ENCODE measurements at regions not wholly inside any gene's neighbourhood (a gene's known extent, or its start where the extent isn't known, plus 50 kb on each side); places are given as distances from the start of the nearest gene placed in this dataset.

DNA sequence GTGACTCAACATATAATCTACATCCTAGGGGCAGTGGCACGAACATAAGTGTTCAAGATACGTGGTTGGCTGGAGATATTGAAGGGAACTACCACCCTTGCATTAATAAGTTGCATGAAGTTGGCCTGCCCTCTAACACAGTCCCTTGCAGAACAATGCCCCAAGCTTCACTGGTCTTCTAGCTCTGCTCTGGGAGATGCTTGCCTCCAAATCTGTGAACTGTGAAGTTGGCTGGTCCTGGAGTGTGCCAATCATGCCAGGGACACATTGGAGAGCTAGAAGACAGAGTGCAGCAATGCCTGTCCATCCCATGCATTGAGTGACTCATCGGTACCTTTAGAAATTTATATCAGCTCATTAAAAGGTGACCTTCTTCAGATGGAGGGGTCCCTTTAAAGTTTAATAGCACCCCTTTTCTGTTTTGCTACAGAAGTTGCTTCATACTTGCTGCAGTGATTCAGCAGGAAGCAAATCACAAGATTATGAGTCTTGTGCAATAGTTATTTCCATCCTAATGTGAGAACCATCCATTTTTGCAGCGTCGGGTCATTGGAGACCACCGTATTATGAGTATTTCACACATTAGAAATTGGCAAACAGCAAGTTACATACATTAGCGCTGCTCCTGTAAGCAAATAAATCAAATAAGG, 55.2 kb upstream of the KAZN start:
- no peaks in the 10 kb centered on the region for H3K36me3 ChIP-seq (ENCODE audit: control insufficient read depth in 2 of 3, insufficient read depth in 3 of 3, low read length in 3 of 3)
- FAIRE-seq, result no peak
- H3K4me1 ChIP-seq (ENCODE audit: control insufficient read depth in 2 of 3, insufficient read depth in 2 of 3, low read depth in 1 of 3, low read length in 3 of 3), result peaks cover 0 to 9% (median 3%) of the 10 kb centered on the region in 3 donors
- TF ChIP-seq, protein P1, sequence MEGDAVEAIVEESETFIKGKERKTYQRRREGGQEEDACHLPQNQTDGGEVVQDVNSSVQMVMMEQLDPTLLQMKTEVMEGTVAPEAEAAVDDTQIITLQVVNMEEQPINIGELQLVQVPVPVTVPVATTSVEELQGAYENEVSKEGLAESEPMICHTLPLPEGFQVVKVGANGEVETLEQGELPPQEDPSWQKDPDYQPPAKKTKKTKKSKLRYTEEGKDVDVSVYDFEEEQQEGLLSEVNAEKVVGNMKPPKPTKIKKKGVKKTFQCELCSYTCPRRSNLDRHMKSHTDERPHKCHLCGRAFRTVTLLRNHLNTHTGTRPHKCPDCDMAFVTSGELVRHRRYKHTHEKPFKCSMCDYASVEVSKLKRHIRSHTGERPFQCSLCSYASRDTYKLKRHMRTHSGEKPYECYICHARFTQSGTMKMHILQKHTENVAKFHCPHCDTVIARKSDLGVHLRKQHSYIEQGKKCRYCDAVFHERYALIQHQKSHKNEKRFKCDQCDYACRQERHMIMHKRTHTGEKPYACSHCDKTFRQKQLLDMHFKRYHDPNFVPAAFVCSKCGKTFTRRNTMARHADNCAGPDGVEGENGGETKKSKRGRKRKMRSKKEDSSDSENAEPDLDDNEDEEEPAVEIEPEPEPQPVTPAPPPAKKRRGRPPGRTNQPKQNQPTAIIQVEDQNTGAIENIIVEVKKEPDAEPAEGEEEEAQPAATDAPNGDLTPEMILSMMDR (IDR thresholded peaks at IDR 0.05; ENCODE audit: borderline replicate concordance, extremely low read depth, insufficient read depth), result no peak
- intact Hi-C loops (cut with DNase I), result no loop called here
- H3K27ac ChIP-seq (ENCODE audit: low read depth in 2 of 2, low read length in 2 of 2), result no peak overlapping the region
- no peak overlapping the region for H3K4me3 ChIP-seq (ENCODE audit: low read length in 3 of 3)
- H3K9me3 ChIP-seq (ENCODE audit: control insufficient read depth in 2 of 3, insufficient read depth in 1 of 3, low read length in 3 of 3), result no peaks in the 10 kb centered on the region
- no peaks in the 10 kb centered on the region for H3K27me3 ChIP-seq (ENCODE audit: control insufficient read depth, insufficient read depth, low read length)
- no peak for DNase-seq
- H3K9ac ChIP-seq (ENCODE audit: low read length in 3 of 3), result no peak overlapping the region

DNA sequence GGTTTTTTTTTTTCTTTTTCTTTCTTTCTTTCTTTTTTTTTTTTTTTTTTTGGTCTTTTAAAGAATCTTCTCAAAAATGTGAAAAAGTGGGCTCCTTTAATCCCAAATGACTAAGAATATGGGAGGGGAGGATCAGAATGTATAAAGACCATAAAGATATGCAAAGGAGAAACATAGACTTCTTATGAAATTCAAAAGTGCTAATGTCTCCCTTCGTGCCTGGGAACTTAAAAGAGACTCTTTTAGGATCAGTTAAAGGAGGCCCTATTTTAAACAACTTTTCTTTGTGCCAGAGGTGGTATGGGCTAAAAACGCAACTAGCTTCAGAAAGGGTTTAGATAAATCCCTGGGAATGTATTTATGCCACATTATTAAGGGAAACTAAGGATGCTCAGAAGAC, 54.2 kb upstream of the KAZN start:
- Histone ChIP-seq H3K9ac (ENCODE audit: low read length in 3 of 3) (no peak overlapping the region), H3K4me3 (ENCODE audit: low read length in 3 of 3) (no peak overlapping the region), H3K4me1 (ENCODE audit: control insufficient read depth in 2 of 3, insufficient read depth in 2 of 3, low read depth in 1 of 3, low read length in 3 of 3) (peaks cover 0 to 9% (median 4%) of the 10 kb centered on the region in 3 donors), H3K27ac (ENCODE audit: low read depth in 2 of 2, low read length in 2 of 2) (no peak overlapping the region), H3K36me3 (ENCODE audit: control insufficient read depth in 2 of 3, insufficient read depth in 3 of 3, low read length in 3 of 3) (no peaks in the 10 kb centered on the region), H3K27me3 (ENCODE audit: control insufficient read depth, insufficient read depth, low read length) (no peaks in the 10 kb centered on the region), H3K9me3 (ENCODE audit: control insufficient read depth in 2 of 3, insufficient read depth in 1 of 3, low read length in 3 of 3) (no peaks in the 10 kb centered on the region)
- no peak for DNase-seq
- FAIRE-seq, result peak; percentile 17
- intact Hi-C loops (cut with DNase I), result no loop called here
- TF ChIP-seq, protein P1 (IDR thresholded peaks at IDR 0.05; ENCODE audit: borderline replicate concordance, extremely low read depth, insufficient read depth), result no peak

DNA sequence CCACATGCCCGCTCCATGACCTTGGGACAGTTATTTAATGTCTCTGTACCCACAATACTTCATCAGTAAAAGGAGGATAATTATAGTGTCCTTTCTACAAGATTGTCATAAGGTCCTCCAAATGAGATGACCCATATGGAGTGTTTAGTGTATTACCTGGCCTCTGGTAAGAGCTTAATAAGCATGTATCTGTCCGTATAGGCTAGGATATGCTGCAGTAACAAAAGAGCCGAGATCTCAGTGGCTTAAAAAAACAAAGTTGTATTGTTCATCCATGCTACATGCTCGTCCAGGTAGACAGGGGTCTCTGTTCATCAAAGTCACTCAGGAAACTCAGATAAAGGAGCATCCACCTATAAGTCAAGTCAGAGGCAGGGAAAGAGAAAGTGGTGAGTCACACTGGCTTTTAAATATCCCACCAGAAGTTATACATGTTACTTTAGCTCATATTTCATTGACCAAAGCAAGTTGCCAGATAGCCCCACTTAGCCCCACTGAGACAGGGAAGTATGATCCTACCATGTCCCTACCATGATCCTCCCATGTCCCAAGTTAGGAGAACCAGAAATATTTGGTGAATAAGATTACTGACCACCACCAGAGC, 53.0 kb upstream of the KAZN start:
- Histone ChIP-seq H3K36me3 (ENCODE audit: control insufficient read depth in 2 of 3, insufficient read depth in 3 of 3, low read length in 3 of 3) (no peaks in the 10 kb centered on the region), H3K9ac (ENCODE audit: low read length in 3 of 3) (no peak overlapping the region), H3K4me3 (ENCODE audit: low read length in 3 of 3) (no peak overlapping the region), H3K4me1 (ENCODE audit: control insufficient read depth in 2 of 3, insufficient read depth in 2 of 3, low read depth in 1 of 3, low read length in 3 of 3) (peaks cover 0 to 4% (median 2%) of the 10 kb centered on the region in 3 donors), H3K9me3 (ENCODE audit: control insufficient read depth in 2 of 3, insufficient read depth in 1 of 3, low read length in 3 of 3) (no peaks in the 10 kb centered on the region), H3K27ac (ENCODE audit: low read depth in 2 of 2, low read length in 2 of 2) (no peak overlapping the region), H3K27me3 (ENCODE audit: control insufficient read depth, insufficient read depth, low read length) (no peaks in the 10 kb centered on the region)
- FAIRE-seq, result no peak
- no peak for DNase-seq
- TF ChIP-seq, protein P1 (IDR thresholded peaks at IDR 0.05; ENCODE audit: borderline replicate concordance, extremely low read depth, insufficient read depth), result no peak
- intact Hi-C loops (cut with DNase I), result no loop called here
